ENCODE measurements at regions not wholly inside any gene's neighbourhood (a gene's known extent, or its start where the extent isn't known, plus 50 kb on each side); places are given as distances from the start of the nearest gene placed in this dataset.

DNA sequence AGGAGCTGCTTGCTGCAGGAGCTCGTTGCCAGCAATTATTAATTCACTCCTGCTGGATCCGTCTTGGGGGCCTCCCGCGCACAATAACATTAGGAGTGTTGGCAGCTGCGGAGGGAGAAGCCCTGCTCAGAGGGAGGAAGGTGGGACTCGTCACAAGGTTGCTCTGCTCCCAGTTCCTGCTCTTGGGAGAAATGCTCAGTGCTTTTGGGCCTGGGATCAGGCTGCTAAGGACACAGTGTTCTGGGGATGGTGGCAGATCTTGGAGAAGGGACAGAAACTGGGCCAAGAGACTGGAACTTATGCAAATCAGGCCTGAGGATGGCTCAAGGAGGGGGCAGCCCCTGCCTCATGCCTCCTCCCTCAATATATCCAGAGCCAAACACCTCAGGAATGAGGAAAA, 78.9 kb upstream of the OLFM4 start:
- Histone ChIP-seq H3K36me3 (no peaks in the 10 kb centered on the region), H3K4me3 (no peak overlapping the region), H3K27me3 (no peaks in the 10 kb centered on the region), H3K4me1 (no peaks in the 10 kb centered on the region), H3K9me3 (no peaks in the 10 kb centered on the region), H3K27ac (no peak overlapping the region)
- intact Hi-C loops (cut with DNase I; ENCODE audit: low total_unique reads), result no loop called here
- no peak for DNase-seq
- TF ChIP-seq, protein P1, sequence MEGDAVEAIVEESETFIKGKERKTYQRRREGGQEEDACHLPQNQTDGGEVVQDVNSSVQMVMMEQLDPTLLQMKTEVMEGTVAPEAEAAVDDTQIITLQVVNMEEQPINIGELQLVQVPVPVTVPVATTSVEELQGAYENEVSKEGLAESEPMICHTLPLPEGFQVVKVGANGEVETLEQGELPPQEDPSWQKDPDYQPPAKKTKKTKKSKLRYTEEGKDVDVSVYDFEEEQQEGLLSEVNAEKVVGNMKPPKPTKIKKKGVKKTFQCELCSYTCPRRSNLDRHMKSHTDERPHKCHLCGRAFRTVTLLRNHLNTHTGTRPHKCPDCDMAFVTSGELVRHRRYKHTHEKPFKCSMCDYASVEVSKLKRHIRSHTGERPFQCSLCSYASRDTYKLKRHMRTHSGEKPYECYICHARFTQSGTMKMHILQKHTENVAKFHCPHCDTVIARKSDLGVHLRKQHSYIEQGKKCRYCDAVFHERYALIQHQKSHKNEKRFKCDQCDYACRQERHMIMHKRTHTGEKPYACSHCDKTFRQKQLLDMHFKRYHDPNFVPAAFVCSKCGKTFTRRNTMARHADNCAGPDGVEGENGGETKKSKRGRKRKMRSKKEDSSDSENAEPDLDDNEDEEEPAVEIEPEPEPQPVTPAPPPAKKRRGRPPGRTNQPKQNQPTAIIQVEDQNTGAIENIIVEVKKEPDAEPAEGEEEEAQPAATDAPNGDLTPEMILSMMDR (IDR thresholded peaks at IDR 0.05), result no peak

DNA sequence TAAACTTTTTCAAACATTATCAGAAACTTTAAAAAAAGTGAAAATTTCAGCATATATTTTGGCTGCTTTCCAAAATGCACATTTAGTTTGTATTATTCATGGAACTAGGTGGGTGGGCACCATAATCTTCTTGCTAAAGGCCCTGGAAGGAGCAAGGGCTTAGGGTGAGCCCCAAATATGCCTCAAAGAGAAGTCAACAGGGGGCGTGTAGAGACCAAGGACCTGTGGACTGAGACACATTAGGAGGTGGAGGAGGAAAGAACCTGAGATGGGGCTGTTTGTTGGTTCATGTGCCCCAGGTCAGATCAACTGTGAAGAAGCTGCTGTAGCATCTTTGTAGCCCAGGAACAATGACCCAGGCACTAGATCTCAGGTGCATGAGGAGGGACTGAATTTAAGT, 79.6 kb upstream of the OLFM4 start:
- Histone ChIP-seq H3K9me3 (no peaks in the 10 kb centered on the region), H3K27ac (no peak overlapping the region), H3K27me3 (no peaks in the 10 kb centered on the region), H3K36me3 (no peaks in the 10 kb centered on the region), H3K4me3 (no peak overlapping the region), H3K4me1 (no peaks in the 10 kb centered on the region)
- TF ChIP-seq, protein P1 (IDR thresholded peaks at IDR 0.05), result no peak
- DNase-seq, result no peak
- intact Hi-C loops (cut with DNase I; ENCODE audit: low total_unique reads), result no loop called here

DNA sequence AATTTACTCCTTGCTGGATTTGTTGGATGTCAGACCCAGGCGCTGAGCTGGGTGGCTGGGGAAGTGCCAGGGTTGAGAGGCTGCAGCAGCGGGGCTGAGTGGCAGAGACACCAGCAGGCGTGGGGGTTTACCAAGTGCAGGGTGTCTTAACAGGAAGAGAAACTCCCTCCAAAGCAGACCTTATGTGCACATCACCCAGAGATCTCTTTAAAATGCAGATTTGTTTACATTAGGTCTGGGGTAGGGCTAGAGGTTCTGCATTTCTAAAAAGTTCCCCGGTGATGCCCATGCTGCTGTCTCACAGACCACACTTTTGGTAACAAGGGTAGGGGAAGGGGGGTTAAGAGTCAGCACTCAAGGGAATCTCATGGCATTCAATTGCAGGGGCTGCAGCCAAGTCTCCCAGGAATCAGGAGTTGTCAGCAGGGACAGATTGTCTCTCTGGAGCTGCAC, 80.7 kb upstream of the OLFM4 start:
- Histone ChIP-seq H3K4me1 (no peaks in the 10 kb centered on the region), H3K27me3 (no peaks in the 10 kb centered on the region), H3K27ac (no peak overlapping the region), H3K36me3 (no peaks in the 10 kb centered on the region), H3K9me3 (no peaks in the 10 kb centered on the region), H3K4me3 (no peak overlapping the region)
- no peak for DNase-seq
- intact Hi-C loops (cut with DNase I; ENCODE audit: low total_unique reads), result no loop called here
- TF ChIP-seq, protein P1 (IDR thresholded peaks at IDR 0.05), result no peak

DNA sequence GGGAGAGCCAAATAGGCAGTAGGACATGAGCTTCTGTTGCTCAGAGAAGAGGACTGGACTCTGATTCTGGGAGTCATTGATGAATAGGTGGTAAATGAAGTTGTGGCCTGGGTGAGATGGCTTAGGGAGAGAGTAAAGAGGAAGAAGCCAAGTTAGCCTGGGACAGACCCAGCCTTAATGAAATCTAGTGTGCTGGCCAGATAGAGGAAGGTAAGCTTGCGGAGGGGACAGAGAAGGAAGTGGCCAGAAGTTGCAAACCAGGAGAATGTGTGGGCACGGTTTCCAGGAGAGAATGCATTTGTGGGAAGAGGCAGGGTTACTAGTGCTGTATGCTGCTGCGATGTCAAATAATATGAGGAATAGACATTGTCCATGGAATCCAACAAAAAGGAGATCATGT, 83.3 kb upstream of the OLFM4 start:
- Histone ChIP-seq H3K9me3 (no peaks in the 10 kb centered on the region), H3K4me3 (no peak overlapping the region), H3K4me1 (no peaks in the 10 kb centered on the region), H3K27ac (no peak overlapping the region), H3K27me3 (no peaks in the 10 kb centered on the region), H3K36me3 (no peaks in the 10 kb centered on the region)
- DNase-seq, result no peak
- TF ChIP-seq, protein P1 (IDR thresholded peaks at IDR 0.05), result no peak
- intact Hi-C loops (cut with DNase I; ENCODE audit: low total_unique reads), result no loop called here

DNA sequence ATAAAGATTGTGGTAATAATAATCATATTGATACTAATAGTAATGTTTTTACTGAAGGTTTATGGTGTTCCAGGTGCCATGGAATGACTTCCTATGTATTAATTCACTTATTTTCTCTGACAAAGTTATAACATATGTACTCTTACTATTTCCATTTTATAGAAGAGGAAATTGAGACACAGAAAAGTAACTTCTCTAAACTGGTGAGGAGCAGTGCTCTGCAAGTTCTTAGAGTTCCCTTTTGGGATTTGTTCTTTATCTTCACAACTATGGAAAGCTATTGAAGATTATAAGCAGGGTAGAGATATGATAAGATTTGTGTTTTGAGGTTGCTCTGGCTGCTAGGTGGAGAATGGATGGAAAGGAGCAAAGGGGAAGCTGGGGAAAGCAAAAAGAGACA, 83.9 kb upstream of the OLFM4 start:
- no peak overlapping the region for H3K27ac ChIP-seq
- H3K4me3 ChIP-seq, result no peak overlapping the region
- intact Hi-C loops (cut with DNase I; ENCODE audit: low total_unique reads), result no loop called here
- DNase-seq, result no peak
- H3K36me3 ChIP-seq, result no peaks in the 10 kb centered on the region
- H3K9me3 ChIP-seq, result no peaks in the 10 kb centered on the region
- TF ChIP-seq, protein P1 (IDR thresholded peaks at IDR 0.05), result no peak
- no peaks in the 10 kb centered on the region for H3K4me1 ChIP-seq
- no peaks in the 10 kb centered on the region for H3K27me3 ChIP-seq

DNA sequence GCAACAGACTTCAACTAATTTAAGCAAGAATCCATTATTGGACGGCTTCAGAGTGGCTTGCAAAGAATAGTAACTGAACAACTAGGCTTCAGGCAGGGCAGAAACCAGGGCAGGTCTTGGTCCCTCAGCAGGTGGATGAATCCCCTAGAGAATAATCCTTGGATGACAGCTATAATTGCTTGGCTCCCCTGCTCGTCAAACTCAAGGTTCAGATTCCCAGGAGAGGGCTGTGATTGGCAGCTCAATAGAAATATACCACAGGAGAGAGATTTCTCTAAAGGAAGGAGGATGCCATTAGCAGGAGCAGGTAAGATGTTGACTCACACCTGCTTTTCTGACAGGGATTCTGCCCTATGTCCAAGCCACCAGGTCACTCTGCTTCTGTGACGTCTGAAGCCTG, 89.6 kb upstream of the PCDH8 start:
- Histone ChIP-seq H3K27ac (no peak overlapping the region), H3K4me1 (no peaks in the 10 kb centered on the region), H3K4me3 (no peak overlapping the region), H3K9me3 (no peaks in the 10 kb centered on the region), H3K36me3 (no peaks in the 10 kb centered on the region), H3K27me3 (peaks cover 0 to 3% of the 10 kb centered on the region in 2 donors)
- intact Hi-C loops (cut with DNase I; ENCODE audit: low total_unique reads), result no loop called here
- TF ChIP-seq, protein P1 (IDR thresholded peaks at IDR 0.05), result no peak
- DNase-seq, result no peak
